ENCODE measurements at regions not wholly inside any gene's neighbourhood (a gene's known extent, or its start where the extent isn't known, plus 50 kb on each side); places are given as distances from the start of the nearest gene placed in this dataset.

DNA sequence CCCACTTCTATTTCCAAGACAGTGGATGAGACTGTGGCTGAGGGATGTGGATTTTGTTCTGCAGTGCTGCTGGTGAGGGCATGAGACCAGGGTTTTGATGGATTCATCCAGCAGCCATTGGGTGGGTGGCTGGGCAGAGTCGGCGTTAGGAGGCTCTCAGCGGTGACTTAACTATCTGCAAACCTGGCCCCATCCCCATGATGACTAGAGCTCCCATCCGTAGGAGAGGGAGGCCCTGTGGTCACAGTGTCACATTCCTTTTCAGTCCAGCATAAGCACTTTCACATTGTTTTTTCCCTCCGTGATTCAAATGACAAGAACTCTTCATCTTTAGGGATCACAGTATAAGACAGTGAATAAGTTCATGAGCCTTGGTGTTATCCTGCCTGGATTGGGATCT is 60.4 kb upstream of the SPRY4 start:
- Histone ChIP-seq H3K4me3 (no peak overlapping the region), H3K27ac (no peak overlapping the region)
- no peak for DNase-seq (ENCODE audit: low spot score)
- TF ChIP-seq, protein P1, sequence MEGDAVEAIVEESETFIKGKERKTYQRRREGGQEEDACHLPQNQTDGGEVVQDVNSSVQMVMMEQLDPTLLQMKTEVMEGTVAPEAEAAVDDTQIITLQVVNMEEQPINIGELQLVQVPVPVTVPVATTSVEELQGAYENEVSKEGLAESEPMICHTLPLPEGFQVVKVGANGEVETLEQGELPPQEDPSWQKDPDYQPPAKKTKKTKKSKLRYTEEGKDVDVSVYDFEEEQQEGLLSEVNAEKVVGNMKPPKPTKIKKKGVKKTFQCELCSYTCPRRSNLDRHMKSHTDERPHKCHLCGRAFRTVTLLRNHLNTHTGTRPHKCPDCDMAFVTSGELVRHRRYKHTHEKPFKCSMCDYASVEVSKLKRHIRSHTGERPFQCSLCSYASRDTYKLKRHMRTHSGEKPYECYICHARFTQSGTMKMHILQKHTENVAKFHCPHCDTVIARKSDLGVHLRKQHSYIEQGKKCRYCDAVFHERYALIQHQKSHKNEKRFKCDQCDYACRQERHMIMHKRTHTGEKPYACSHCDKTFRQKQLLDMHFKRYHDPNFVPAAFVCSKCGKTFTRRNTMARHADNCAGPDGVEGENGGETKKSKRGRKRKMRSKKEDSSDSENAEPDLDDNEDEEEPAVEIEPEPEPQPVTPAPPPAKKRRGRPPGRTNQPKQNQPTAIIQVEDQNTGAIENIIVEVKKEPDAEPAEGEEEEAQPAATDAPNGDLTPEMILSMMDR (IDR thresholded peaks at IDR 0.05) = no peak

DNA sequence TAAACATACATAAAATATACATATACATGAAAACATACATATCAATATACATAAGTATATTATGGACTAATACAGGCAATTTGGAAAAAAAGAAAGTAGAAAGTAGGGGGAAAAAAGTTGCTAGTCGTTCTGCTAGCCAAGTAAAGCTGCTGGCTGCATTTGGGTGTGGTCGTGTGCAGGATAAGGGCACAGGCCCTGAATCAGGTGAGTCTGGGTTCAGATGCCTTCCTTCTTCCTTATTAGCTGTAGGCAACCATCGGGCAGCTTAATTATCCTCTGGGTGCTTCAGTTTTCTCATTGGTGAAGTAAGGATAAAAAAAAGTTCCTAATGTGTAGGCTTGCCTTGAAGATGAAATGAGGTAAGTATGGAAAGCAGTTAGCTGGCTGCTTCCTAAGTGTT is 59.2 kb upstream of the SPRY4 start:
- TF ChIP-seq, protein P1 (IDR thresholded peaks at IDR 0.05) = no peak
- Histone ChIP-seq H3K4me3 (no peak overlapping the region), H3K27ac (no peak overlapping the region)
- DNase-seq (ENCODE audit: low spot score) = no peak

DNA sequence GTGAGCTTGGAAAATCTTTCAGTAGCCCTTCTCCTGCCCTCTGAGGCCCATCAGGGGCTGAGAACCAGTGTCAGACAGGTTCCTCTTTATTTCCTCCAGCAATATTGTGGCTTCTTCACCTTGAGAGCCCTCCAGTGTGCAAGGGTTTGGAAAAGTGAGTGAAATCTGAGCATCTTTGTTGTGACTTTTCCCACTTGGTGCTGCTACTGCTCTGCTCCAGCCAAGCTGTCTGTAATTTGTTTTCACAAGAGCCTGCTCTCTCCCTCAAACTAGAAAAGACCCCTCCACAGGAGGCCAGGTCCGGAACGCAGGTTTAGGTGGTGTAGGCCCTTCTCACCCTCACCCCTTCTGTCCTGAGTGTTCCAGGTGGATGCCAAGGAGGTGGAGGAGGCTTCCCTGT is 57.4 kb upstream of the SPRY4 start:
- TF ChIP-seq, protein P1 (IDR thresholded peaks at IDR 0.05) = no peak
- no peak overlapping the region for H3K27ac ChIP-seq
- no peak for DNase-seq (ENCODE audit: low spot score)
- H3K4me3 ChIP-seq = no peak overlapping the region

GRCh38 chr5:142378737-142379634 is 54.2 kb upstream of the SPRY4 start:
- Histone ChIP-seq H3K4me3 (no peak overlapping the region), H3K27ac (no peak overlapping the region)
- TF ChIP-seq, protein P1 (IDR thresholded peaks at IDR 0.05) = no peak
- no peak for DNase-seq (ENCODE audit: low spot score)

DNA sequence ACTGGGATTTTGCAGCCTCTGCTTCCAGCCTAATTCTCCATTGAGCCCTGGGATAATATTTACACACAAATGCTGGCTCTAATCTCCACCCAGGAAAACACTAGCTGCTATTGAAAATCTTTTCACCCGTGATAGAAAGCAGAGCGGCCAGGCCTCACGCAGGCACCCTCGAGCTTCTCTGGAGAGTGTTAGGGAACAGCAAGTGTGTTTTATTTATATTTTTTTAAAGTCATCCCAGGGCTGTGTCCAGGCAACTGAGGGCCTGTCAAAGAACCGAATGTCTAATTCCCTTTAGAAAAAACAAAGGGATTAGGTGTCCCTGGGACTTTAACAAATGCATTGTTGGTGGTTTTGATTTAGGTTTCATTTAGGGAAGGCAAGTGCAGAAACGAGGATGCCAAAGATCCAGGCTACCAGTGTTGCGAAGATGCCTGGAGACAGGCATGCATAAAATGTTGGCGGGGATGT is 51.2 kb upstream of the SPRY4 start:
- no peak overlapping the region for H3K27ac ChIP-seq
- no peak overlapping the region for H3K4me3 ChIP-seq
- no peak for DNase-seq (ENCODE audit: low spot score)
- TF ChIP-seq, protein P1 (IDR thresholded peaks at IDR 0.05) = no peak
